BLaER1 (cell line): ENCODE measurements at regions not wholly inside any gene's neighbourhood (a gene's known extent, or its start where the extent isn't known, plus 50 kb on each side); places are given as distances from the start of the nearest gene placed in this dataset.

ENCODE experiments used
- H3K27ac ChIP-seq: shearing (Covaris generic); formaldehyde crosslinking; 2 replicates; pipeline ENCODE4 v1.8.1; 2022
- H3K27me3 ChIP-seq: shearing (Covaris generic); formaldehyde crosslinking; 2 replicates; pipeline ENCODE4 v1.8.1; 2022
- H3K36me3 ChIP-seq: shearing (Covaris generic); formaldehyde crosslinking; 2 replicates; pipeline ENCODE4 v1.8.1; 2022
- H3K4me1 ChIP-seq: shearing (Covaris generic); formaldehyde crosslinking; 2 replicates; pipeline ENCODE4 v1.8.1; 2022
- H3K4me2 ChIP-seq: shearing (Covaris generic); formaldehyde crosslinking; 2 replicates; pipeline ENCODE4 v1.8.1; 2022
- H3K4me3 ChIP-seq: shearing (Covaris generic); formaldehyde crosslinking; 2 replicates; pipeline ENCODE4 v1.8.1; 2022
- H3K9ac ChIP-seq: shearing (Covaris generic); formaldehyde crosslinking; 2 replicates; pipeline ENCODE4 v1.8.1; 2022
- H3K9me3 ChIP-seq: shearing (Covaris generic); formaldehyde crosslinking; 2 replicates; pipeline ENCODE4 v1.8.1; 2022
- H4K20me1 ChIP-seq: shearing (Covaris generic); formaldehyde crosslinking; 2 replicates; pipeline ENCODE4 v1.8.1; 2022
- Cebpa-rat ChIP-seq: shearing (Covaris generic); IDR thresholded peaks from 2 replicates; pipeline ENCODE4 v1.8.1; 2022

DNA sequence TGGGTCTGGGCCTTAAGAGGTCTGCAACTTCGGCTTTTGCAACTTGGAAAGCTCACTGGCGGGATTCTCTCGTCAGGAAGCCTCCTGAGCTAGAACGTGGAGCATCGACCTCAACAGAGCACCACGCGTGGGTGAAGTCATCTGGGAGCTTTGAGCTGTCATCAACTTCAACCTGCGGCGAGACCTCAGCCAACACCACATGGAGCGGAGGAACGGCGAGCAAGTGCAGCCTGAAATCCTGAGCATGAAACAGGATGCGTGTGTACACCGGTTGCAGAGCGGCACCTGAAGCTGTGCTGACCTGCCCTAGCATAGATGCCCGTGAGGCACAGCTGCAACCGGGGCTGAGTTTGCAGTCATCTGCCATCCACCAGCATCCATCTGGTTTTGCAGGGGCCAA, 295.7 kb upstream of the SHH start:
- Histone ChIP-seq H3K9ac (no peak overlapping the region), H3K27me3 (no peaks in the 10 kb centered on the region), H3K4me3 (no peak overlapping the region), H3K36me3 (no peaks in the 10 kb centered on the region), H4K20me1 (no peaks in the 10 kb centered on the region), H3K4me2 (no peak overlapping the region), H3K27ac (no peak overlapping the region), H3K4me1 (no peaks in the 10 kb centered on the region), H3K9me3 (no peaks in the 10 kb centered on the region)
- TF ChIP-seq Cebpa-rat, result no peak

- no peak overlapping the region for H3K9ac ChIP-seq
- no peaks in the 10 kb centered on the region for H3K9me3 ChIP-seq
- no peaks in the 10 kb centered on the region for H3K36me3 ChIP-seq
- H3K4me1 ChIP-seq, result no peaks in the 10 kb centered on the region
- H3K4me2 ChIP-seq, result no peak overlapping the region
- no peak overlapping the region for H3K4me3 ChIP-seq
- H3K27ac ChIP-seq, result no peak overlapping the region
- H3K27me3 ChIP-seq, result no peaks in the 10 kb centered on the region
- H4K20me1 ChIP-seq, result no peaks in the 10 kb centered on the region
- no peak for TF ChIP-seq Cebpa-rat
Measured at GRCh38 chr7:156106107-156106426, 293.8 kb upstream of the SHH start.

- H3K4me2 ChIP-seq, result no peak overlapping the region
- no peak overlapping the region for H3K27ac ChIP-seq
- H3K27me3 ChIP-seq, result no peaks in the 10 kb centered on the region
- H3K36me3 ChIP-seq, result no peaks in the 10 kb centered on the region
- no peaks in the 10 kb centered on the region for H3K4me1 ChIP-seq
- H3K4me3 ChIP-seq, result no peak overlapping the region
- H3K9me3 ChIP-seq, result no peaks in the 10 kb centered on the region
- H3K9ac ChIP-seq, result no peak overlapping the region
- TF ChIP-seq Cebpa-rat, result no peak
- H4K20me1 ChIP-seq, result no peaks in the 10 kb centered on the region
Measured at GRCh38 chr7:156105337-156106106, 293.3 kb upstream of the SHH start.

DNA sequence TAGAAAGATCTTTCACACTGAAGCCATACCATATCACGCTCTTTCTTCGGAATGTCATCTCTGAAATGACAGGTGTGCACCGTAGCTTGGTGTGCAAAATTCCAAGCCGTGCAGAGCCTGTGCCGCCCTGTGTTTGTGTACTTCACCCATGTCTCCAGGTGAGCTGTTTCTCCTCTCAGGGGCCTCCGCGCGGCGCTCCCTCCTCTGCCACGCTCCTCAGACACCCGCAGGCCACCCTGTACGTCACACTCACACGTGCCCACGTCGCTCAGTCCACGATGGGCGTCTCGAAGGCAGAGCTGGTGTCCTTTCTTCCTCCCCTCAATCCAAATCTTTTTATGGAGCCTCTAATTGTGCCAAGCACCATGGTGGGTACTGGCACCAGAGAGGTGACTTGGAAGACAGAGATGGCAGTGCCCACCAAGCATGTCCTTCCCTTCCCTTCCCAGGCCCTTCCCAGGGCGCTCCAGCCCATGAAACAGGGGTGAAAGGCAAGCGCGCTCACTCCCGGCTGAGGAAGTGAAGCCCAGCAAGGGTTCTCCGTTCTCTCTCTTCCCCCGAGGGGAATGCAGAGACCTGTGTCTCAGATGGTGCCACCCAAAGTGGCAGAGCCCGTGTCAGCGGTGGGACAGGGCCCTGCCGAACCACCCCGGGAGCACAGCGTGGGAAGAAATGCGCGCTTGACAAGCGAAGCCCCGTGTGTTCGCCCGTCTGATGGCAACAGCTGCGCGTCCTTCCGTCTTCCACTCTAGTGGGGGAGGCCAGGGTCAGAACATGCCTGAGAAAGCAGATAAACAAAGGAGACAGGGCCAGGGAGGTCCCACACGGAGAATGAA, 292.5 kb upstream of the SHH start:
- no peaks in the 10 kb centered on the region for H3K36me3 ChIP-seq
- H3K4me3 ChIP-seq, result no peak overlapping the region
- H3K9ac ChIP-seq, result no peak overlapping the region
- no peaks in the 10 kb centered on the region for H3K27me3 ChIP-seq
- TF ChIP-seq Cebpa-rat, result no peak
- no peaks in the 10 kb centered on the region for H3K9me3 ChIP-seq
- H3K27ac ChIP-seq, result no peak overlapping the region
- H3K4me2 ChIP-seq, result no peak overlapping the region
- no peaks in the 10 kb centered on the region for H4K20me1 ChIP-seq
- no peaks in the 10 kb centered on the region for H3K4me1 ChIP-seq

- Histone ChIP-seq H3K9ac (no peak overlapping the region), H3K4me3 (no peak overlapping the region), H4K20me1 (no peaks in the 10 kb centered on the region), H3K4me1 (no peaks in the 10 kb centered on the region), H3K9me3 (no peaks in the 10 kb centered on the region), H3K27ac (no peak overlapping the region), H3K36me3 (no peaks in the 10 kb centered on the region), H3K27me3 (no peaks in the 10 kb centered on the region), H3K4me2 (no peak overlapping the region)
- no peak for TF ChIP-seq Cebpa-rat
Measured at GRCh38 chr7:156102267-156102666, 290.0 kb upstream of the SHH start.

GRCh38 chr7:156101355-156101754, 289.1 kb upstream of the SHH start:
- no peaks in the 10 kb centered on the region for H3K27me3 ChIP-seq
- H3K4me1 ChIP-seq, result peaks cover 4% of the 10 kb centered on the region
- H3K36me3 ChIP-seq, result no peaks in the 10 kb centered on the region
- H3K27ac ChIP-seq, result no peak overlapping the region
- no peak overlapping the region for H3K9ac ChIP-seq
- H3K4me3 ChIP-seq, result no peak overlapping the region
- H3K9me3 ChIP-seq, result no peaks in the 10 kb centered on the region
- no peak for TF ChIP-seq Cebpa-rat
- H4K20me1 ChIP-seq, result no peaks in the 10 kb centered on the region
- H3K4me2 ChIP-seq, result no peak overlapping the region

- no peak overlapping the region for H3K4me2 ChIP-seq
Measured at GRCh38 chr7:156100086-156100485, 287.8 kb upstream of the SHH start.

DNA sequence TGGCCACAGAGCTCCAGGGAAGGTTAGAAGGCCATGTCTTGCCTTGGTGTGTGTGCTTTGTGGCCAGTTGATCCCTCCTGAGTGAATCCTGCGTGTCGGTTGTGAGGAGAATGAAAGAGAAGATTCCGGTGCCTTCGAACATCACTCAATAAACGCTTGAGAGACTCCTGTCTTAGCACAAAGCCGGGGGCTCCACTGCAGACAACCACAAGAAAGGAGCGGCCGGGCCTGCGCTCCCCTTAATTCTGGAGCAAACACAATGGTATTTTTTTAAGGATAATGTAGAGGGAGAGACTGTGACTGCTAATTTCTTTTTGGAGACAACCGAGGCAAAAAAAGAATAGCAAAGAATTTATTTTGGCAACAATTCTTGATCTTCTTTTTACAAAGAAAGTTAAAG, 286.8 kb upstream of the SHH start:
- H3K4me1 ChIP-seq, result peaks cover 23% of the 10 kb centered on the region
- no peaks in the 10 kb centered on the region for H3K36me3 ChIP-seq
- H3K27ac ChIP-seq, result no peak overlapping the region
- no peak overlapping the region for H3K9ac ChIP-seq
- H4K20me1 ChIP-seq, result no peaks in the 10 kb centered on the region
- H3K4me2 ChIP-seq, result no peak overlapping the region
- H3K9me3 ChIP-seq, result no peaks in the 10 kb centered on the region
- no peak for TF ChIP-seq Cebpa-rat
- H3K4me3 ChIP-seq, result no peak overlapping the region
- H3K27me3 ChIP-seq, result no peaks in the 10 kb centered on the region

More at GRCh38 chr7:156100086-156100485, 287.8 kb upstream of the SHH start:
- no peak overlapping the region for H3K9ac ChIP-seq
- no peak overlapping the region for H3K4me3 ChIP-seq
- no peaks in the 10 kb centered on the region for H3K36me3 ChIP-seq
- H3K27me3 ChIP-seq, result no peaks in the 10 kb centered on the region
- no peaks in the 10 kb centered on the region for H3K9me3 ChIP-seq
- no peaks in the 10 kb centered on the region for H4K20me1 ChIP-seq
- H3K27ac ChIP-seq, result no peak overlapping the region
- no peak for TF ChIP-seq Cebpa-rat
- peaks cover 17% of the 10 kb centered on the region for H3K4me1 ChIP-seq

DNA sequence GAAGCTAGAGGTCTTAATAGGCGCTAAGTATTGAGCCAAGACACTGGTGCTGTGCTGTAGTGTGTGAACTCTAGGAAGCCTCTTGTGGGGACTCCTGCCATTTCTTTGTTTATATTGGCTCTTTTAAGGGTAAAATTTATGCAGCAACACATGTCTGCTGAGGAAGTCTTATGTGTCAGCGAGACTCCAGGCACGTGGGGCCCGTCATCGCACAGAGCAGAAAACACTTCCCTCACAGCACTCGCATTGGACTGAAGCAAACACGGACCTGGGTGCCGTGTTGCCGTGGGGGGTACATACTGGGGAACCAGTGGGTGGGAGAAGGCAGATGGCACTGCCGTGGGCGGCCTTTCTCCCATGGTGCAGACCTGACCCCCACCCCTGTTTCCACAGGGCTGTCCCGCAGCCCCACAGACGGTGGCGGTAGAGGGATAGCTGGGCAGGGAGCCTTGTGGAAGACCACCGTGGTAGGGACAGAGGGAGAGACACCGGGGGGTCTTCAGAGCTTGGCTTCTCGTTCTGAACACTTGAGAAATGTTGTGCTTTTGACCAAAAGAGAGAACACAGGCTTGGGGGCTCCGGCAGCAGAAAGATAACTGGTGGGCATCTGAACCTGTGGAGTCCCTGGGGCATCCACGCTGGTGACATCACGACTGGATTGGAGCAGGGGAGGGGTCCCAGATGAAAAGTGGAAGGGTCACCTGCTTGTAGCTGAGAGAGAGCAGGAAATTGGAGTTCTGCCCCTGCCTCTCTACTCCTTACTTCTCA, 284.7 kb upstream of the SHH start:
- Histone ChIP-seq H3K9ac (no peak overlapping the region), H3K4me2 (peak overlapping the region; percentile 67; the same call in 1 of the 2 replicates), H3K27ac (no peak overlapping the region), H3K4me1 (peaks cover 26% of the 10 kb centered on the region), H4K20me1 (no peaks in the 10 kb centered on the region), H3K4me3 (no peak overlapping the region), H3K36me3 (no peaks in the 10 kb centered on the region), H3K27me3 (no peaks in the 10 kb centered on the region), H3K9me3 (no peaks in the 10 kb centered on the region)
- TF ChIP-seq Cebpa-rat, result no peak
